GM19099 (cell line): ENCODE measurements at regions not wholly inside any gene's neighbourhood (a gene's known extent, or its start where the extent isn't known, plus 50 kb on each side); places are given as distances from the start of the nearest gene placed in this dataset.

ENCODE experiments used
- POLR2A ChIP-seq: IDR thresholded peaks from 3 replicates; pipeline ENCODE4 v1.6.1; 2011; ENCODE audit warnings: low read depth; ENCODE audit not compliant: insufficient read length; ENCODE audit errors: extremely low read depth

- TF ChIP-seq POLR2A = no peak
These were observed 366.9 kb upstream of the GRAMD2B start for GRCh38 chr5:126056352-126056751.

GRCh38 chr5:126056851-126057622 lies 366.2 kb upstream of the GRAMD2B start:
- no peak for TF ChIP-seq POLR2A

GRCh38 chr5:126062398-126063221 lies 360.6 kb upstream of the GRAMD2B start:
- no peak for TF ChIP-seq POLR2A

GRCh38 chr5:126065061-126065460 lies 358.1 kb upstream of the GRAMD2B start:
- no peak for TF ChIP-seq POLR2A

GRCh38 chr5:126066836-126067235 lies 356.4 kb upstream of the GRAMD2B start:
- TF ChIP-seq POLR2A = no peak

- no peak for TF ChIP-seq POLR2A
These were observed 355.8 kb upstream of the GRAMD2B start for GRCh38 chr5:126067404-126067803.

GRCh38 chr5:126069329-126069728 lies 353.9 kb upstream of the GRAMD2B start:
- TF ChIP-seq POLR2A = no peak

- TF ChIP-seq POLR2A = no peak
These were observed 352.7 kb upstream of the GRAMD2B start for GRCh38 chr5:126070481-126070880.

GRCh38 chr5:126074538-126074937 lies 348.7 kb upstream of the GRAMD2B start:
- TF ChIP-seq POLR2A = no peak

- TF ChIP-seq POLR2A = no peak
These were observed 343.9 kb upstream of the GRAMD2B start for GRCh38 chr5:126079266-126079665.

GRCh38 chr5:126081209-126081608 lies 342.0 kb upstream of the GRAMD2B start:
- no peak for TF ChIP-seq POLR2A

GRCh38 chr5:126093041-126093440 lies 330.2 kb upstream of the GRAMD2B start:
- no peak for TF ChIP-seq POLR2A

- TF ChIP-seq POLR2A = no peak
These were observed 329.5 kb upstream of the GRAMD2B start for GRCh38 chr5:126093718-126094117.

- TF ChIP-seq POLR2A = no peak
These were observed 328.2 kb upstream of the GRAMD2B start for GRCh38 chr5:126094991-126095390.

- TF ChIP-seq POLR2A = no peak
These were observed 326.7 kb upstream of the GRAMD2B start for GRCh38 chr5:126096442-126097006.

GRCh38 chr5:126097876-126098275 lies 325.3 kb upstream of the GRAMD2B start:
- TF ChIP-seq POLR2A = no peak
